DMS153 treated with DMSO at 0.1 percent for 48 hours (cell line): ENCODE measurements at regions not wholly inside any gene's neighbourhood (a gene's known extent, or its start where the extent isn't known, plus 50 kb on each side); places are given as distances from the start of the nearest gene placed in this dataset.

Experiments used
- DNase-seq: peaks from one replicate; lab custom pipeline; 2025; ENCODE audit not compliant: unreplicated experiment; lab: John Stamatoyannopoulos, UW

GRCh38 chr2:8626572-8626971 is 55.3 kb upstream of the ID2 start:
- DNase-seq: no peak

- DNase-seq: peak; percentile 64
These were observed 54.7 kb upstream of the ID2 start for GRCh38 chr2:8627019-8627691.

GRCh38 chr2:8627692-8628085 is 54.2 kb upstream of the ID2 start:
- DNase-seq: peak; percentile 63

GRCh38 chr2:8628179-8628865 is 53.5 kb upstream of the ID2 start:
- no peak for DNase-seq

- DNase-seq: no peak
These were observed 53.0 kb upstream of the ID2 start for GRCh38 chr2:8628866-8629209.

GRCh38 chr2:8629402-8629801 is 52.5 kb upstream of the ID2 start:
- DNase-seq: no peak

- no peak for DNase-seq
These were observed 51.0 kb upstream of the ID2 start for GRCh38 chr2:8630676-8631464.

GRCh38 chr2:8631465-8632005 is 50.3 kb upstream of the ID2 start:
- no peak for DNase-seq
